ENCODE measurements at regions not wholly inside any gene's neighbourhood (a gene's known extent, or its start where the extent isn't known, plus 50 kb on each side); places are given as distances from the start of the nearest gene placed in this dataset.
"Not testable (repeated sequence)": the region's sequence is repeated elsewhere in the genome, so short reads cannot be mapped to it uniquely, and the experiment has no call there.

DNA sequence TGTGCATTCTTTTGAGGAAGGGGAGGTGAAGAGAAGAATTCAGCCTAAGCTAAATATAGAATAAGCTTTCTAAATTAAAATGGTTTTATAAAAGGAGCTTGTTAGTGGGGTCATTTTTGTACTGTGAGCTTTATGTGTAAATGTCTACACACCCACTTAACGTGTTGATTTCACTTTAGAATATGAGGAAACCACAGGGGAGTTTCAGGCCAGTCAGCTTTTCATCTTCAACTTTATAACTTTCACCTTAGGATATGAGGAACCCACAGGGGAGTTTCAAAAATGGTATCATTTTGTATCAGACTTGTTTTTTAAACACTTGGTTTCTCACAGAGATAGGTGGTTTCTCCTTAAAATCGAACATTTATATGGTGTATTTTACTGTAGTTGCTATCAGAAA is 120.7 kb upstream of the NIPA1 start:
- not testable (repeated sequence) for DNase-seq (ENCODE audit: low read depth)

DNA sequence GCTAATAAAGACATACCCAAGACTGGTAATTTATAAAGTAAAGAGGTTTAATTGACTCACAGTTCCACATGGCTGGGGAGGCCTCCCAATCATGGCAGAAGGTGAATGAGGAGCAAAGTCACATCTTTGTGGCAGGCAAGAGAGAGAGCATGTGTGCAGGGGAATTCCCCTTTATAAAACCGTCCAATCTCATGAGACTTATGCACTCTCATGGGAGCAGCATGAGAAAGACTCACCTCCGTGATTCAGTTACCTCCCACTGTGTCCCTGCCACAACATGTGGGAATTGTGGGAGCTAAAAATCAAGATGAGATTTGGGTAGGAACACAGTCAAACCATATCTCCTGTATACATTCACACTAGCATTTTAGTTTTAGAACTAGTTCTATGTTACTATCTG is 101.7 kb upstream of the NIPA1 start:
- not testable (repeated sequence) for DNase-seq (ENCODE audit: low read depth)

DNA sequence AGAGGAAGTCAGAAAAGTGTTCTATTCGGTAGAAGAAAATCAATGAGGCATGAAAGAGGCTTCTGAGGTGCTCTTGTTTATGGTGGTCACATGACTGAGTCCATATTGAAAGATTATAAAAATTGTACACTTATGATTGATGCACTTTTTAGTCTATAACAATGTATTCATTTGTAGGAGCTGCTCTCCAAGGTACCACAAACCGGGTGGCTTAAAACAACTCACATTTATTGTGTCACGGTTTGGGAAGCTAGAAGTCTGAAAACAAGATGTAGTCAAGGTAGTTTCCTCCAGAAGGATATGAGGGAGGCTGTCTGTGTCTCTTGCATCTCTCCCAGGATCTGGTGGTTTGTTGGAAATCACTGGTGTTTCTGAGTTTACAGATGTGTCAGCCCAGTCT is 86.6 kb upstream of the NIPA1 start:
- DNase-seq (ENCODE audit: low read depth): peak; percentile 4

DNA sequence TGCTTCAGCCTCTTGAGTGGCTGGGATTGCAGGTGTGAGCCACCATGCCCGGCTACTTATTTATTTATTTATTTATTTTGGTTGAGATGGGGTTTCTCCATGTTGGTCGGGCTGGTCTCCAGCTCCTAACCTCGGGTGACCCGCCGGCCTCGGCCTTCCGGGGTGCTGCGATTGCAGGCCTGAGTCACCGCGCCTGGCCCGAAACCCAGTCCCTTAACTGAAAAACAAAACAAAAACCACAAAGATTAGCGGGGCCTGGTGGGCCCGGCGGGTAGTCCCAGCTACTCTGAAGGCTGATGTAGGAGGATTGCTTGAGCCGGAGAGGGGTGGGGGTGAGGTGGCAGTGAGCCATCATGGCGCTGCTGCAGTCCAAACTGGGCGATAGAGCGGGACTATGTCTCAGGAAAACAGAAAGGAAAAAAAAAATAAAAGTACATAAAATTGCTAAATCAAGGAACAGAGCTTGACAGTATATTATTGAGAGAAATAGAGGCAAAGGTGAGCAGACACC is 75.6 kb upstream of the NIPA1 start:
- DNase-seq (ENCODE audit: low read depth): not testable (repeated sequence)

DNA sequence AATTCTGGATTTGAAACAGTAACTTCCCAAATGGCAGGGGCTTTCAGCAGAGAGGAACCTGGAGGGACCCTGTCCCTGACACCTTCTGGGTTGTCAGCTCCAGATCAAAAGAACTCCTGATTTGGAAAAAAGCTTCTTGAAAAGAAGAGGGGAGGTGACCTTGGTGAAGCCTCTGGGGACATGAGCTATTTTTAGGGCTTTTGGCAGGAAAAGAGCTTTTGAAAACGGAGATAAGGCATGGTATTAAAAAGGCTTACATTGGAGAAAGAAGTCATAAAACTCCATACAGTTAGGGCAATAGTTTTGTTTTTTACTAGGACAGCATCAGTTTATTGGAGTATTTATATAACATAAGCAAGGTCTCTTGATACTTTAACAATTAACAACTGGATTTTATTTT is 72.5 kb upstream of the NIPA1 start:
- peak; percentile 1 for DNase-seq (ENCODE audit: low read depth)

DNA sequence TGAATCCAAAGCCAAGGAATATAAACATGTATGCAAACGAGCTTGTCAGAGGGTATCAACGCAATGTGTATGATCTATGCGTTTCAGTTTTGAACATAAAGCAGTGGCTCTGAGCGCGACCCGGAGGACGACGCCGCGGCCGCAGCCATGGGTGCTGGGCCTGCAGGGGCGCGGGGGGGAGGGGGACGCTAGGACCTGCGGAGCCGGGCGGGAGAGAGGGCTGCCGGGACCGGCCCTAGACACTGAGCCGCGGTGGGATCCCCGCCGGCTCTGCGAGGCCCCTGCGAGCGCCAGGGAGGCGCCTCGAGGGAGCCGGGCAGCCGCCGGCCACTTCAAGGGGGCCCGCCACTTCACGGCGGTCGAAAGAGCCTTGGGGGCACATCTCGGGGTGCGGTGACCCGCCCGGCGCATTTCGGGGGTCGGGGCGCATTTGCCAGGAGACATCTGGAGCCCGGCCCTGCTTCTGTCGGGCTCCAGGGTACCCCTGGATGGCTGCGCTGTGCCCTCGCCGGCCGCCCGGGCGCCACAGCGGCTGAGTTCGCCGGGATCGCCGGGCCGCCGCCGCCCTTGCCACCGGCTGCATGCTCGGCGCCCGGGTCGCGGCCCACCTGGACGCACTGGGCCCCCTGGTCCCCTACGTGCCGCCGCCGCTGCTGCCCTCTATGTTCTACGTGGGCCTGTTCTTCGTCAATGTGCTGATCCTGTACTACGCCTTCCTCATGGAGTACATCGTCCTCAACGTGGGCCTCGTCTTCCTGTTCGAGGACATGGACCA is 71.9 kb upstream of the NIPA1 start:
- peak; percentile 2 for DNase-seq (ENCODE audit: low read depth)

DNA sequence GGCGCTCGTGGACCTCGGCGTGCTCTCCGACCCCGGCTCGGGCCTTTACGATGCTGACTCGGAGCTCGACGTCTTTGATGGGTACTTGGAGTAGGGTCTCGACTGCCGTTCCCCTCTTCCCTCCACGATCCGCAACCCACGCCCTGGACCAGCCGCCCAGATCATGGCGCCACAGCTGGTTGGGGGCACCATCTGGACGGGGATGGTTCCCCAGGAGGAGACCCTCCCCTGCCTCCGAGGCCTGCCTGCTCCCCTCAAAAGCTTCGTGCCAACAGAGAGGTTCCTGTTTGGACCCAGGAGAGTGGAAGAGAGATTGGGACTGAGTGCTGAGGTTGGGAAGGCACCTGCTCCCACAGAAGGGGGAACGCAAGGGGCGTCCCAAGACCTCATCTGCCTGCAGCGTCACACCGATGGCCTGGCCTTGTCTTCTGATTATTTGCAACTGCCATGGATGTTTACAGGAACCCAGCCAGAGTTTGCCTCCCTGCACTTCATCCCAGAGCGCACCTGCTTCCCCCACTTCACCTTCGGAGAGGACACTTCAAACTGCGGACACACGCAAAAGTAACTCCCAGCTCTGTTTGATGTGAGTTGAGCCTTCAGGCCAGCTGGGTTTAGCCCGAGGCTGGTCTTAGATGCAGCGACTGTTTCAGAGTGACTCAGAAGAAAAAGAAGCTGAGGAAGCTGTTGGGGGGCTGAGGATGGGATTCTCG is 71.2 kb upstream of the NIPA1 start:
- DNase-seq (ENCODE audit: low read depth): not testable (repeated sequence)

DNA sequence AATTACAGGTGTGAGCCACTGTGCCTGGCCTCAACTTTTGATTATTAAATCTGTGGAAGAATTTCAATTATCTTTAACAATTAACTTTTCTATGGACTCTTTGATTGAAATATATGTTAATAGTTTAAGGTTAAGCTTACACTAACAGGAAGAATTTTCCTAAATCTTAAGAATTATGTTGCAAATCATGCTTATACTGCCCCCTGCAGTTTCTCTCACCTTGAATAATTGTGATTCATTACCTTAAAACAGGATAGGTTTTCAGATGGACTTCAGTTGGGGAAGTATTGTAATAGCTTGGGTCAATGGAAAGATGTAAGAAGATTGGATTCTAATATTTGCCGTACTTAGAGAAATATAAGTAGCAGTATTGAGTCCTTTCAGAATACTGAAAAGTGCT is 66.5 kb upstream of the NIPA1 start:
- not testable (repeated sequence) for DNase-seq (ENCODE audit: low read depth)

DNA sequence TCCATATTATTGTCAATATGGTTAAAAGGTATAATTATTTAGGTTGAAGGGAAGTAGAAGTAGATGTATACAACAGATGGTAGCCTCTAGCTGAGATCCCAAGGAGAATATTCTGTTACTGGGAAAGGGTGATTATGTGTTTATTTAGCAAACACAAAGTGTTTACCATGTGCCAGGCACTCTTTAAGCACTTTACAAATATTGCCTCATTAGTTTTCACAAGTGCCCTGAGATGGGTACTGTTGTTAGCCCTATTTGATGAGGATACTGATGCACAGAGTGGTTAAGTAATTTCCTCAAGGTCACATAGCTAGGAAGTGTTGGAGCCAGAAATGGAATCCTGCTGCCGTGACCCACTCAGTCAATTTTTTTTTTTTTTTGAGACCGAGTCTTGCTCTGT is 60.3 kb upstream of the NIPA1 start:
- not testable (repeated sequence) for DNase-seq (ENCODE audit: low read depth)

DNA sequence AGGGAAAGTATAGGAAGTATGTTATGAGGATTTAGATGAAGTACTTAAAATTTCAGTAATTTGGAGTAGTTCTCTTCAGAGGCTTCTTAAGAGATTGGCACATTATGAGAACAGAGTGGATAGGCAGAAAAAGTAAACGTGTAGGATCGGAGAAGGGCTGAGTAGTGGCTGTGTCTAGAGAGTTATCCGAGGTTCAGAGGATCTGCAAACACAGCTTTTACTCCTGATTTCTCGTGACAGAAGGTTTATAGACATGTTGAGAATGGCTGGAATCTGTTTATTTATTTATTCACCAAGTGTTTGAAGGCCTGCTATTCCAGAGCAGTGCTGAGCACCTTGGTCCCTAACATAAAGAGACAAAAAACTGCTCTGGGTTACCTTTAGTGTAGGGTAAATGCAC is 51.4 kb upstream of the NIPA1 start:
- DNase-seq (ENCODE audit: low read depth): peak; percentile 51

DNA sequence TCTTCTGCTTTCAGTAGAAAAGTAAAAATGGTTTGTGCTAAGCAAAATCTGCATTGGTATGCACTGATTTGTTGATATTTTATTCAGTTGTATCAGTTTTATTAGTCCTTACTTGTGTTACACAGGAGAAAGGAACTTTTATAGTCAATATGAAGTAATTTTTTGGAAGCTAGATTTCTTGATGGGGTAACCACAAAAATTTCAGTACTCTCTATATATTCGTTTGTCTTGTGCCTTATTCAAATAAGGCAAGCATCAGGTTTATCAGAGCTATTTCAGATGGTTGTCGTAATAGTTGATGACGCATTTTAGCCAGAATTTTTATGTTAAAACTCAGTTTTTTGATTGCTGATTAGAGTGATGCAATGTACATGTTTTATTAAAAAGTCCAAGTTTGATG is 50.7 kb upstream of the NIPA1 start:
- peak; percentile 93 for DNase-seq (ENCODE audit: low read depth)

DNA sequence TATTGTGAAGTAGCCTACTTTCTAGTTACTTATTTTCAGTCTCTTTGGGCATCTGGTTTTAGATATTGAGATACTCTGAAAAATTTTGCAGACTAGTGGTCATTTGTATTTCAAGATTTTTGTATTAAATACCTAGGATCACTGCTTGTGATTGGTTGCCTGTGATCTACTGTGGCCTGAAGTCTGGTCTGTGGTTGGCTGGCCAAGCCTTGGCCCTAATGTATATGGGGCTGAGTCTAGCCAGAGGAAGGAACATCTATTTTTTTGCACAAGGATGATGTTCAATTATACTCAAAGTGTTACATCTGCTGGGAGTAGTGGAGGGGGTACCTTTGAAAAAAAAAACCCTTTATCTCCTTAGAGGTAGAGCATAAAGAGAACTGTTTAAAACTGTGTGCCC is 50.2 kb upstream of the NIPA1 start:
- DNase-seq (ENCODE audit: low read depth): peak; percentile 43

Data from EH (cell line).